Left ventricle myocardium superior (tissue), 1 donor: ENCODE measurements at regions not wholly inside any gene's neighbourhood (a gene's known extent, or its start where the extent isn't known, plus 50 kb on each side); places are given as distances from the start of the nearest gene placed in this dataset.
A peak's percentile ranks its signal among the peaks of the same experiment; 100 is the strongest.
"Not testable (repeated sequence)": the region's sequence is repeated elsewhere in the genome, so short reads cannot be mapped to it uniquely, and the experiment has no call there.

Experiments
- ATAC-seq: fragments of 200-7000 bp; cut with Tn5 transposase; one replicate; pipeline ENCODE4 v1.9.1; 2020; ENCODE audit warnings: mild to moderate bottlenecking, moderate library complexity
- DNase-seq: peaks from one replicate; pipeline ENCODE4 v3.0.0-alpha.2; 2020
- intact Hi-C: fragments of 100-400 bp; cut with micrococcal nuclease; formaldehyde crosslinking; loops from one replicate; pipeline ENCODE4 v1.11.0; 2022
- donor health status: DM: no; HTN: yes; CAD: no; lungs with severe emphysema.

GRCh38 chr6:133778414-133779130, 110.3 kb upstream of the TCF21 start:
- DNase-seq, result no peak
- intact Hi-C loops, result no loop called here
- peak; percentile 83 for ATAC-seq

- intact Hi-C loops, result no loop called here
- ATAC-seq (no peak), DNase-seq (no peak)
Measured at GRCh38 chr6:133779916-133780695, 108.8 kb upstream of the TCF21 start.

GRCh38 chr6:133786016-133786415, 102.9 kb upstream of the TCF21 start:
- DNase-seq (no peak), ATAC-seq (no peak)
- intact Hi-C loops, result no loop called here

- ATAC-seq (no peak), DNase-seq (no peak)
- intact Hi-C loops, result no loop called here
Measured at GRCh38 chr6:133787122-133787521, 101.8 kb upstream of the TCF21 start.

GRCh38 chr6:133787859-133788505, 100.9 kb upstream of the TCF21 start:
- intact Hi-C loops, result no loop called here
- ATAC-seq, result no peak
- DNase-seq, result no peak

- DNase-seq, result no peak
- intact Hi-C loops, result no loop called here
- ATAC-seq, result no peak
Measured at GRCh38 chr6:133788556-133788955, 100.4 kb upstream of the TCF21 start.

- ATAC-seq, intact Hi-C loops, DNase-seq: not testable (repeated sequence)
Measured at GRCh38 chr6:133789449-133789848, 99.5 kb upstream of the TCF21 start.

GRCh38 chr6:133790756-133791155, 98.2 kb upstream of the TCF21 start:
- ATAC-seq, DNase-seq, intact Hi-C loops: not testable (repeated sequence)

GRCh38 chr6:133795051-133795450, 93.9 kb upstream of the TCF21 start:
- intact Hi-C loops, DNase-seq, ATAC-seq: not testable (repeated sequence)

GRCh38 chr6:133796235-133796634, 92.7 kb upstream of the TCF21 start:
- no peak for ATAC-seq
- intact Hi-C loops, result no loop called here
- DNase-seq, result no peak

GRCh38 chr6:133799043-133799442, 89.9 kb upstream of the TCF21 start:
- no peak for DNase-seq
- intact Hi-C loops, result no loop called here

GRCh38 chr6:133802861-133803260, 86.1 kb upstream of the TCF21 start:
- DNase-seq, result no peak
- intact Hi-C loops, result no loop called here
- no peak for ATAC-seq

More at GRCh38 chr6:133799043-133799442, 89.9 kb upstream of the TCF21 start:
- no peak for ATAC-seq

GRCh38 chr6:133804265-133804664, 84.6 kb upstream of the TCF21 start:
- ATAC-seq (peak; percentile 94), DNase-seq (no peak)
- intact Hi-C loops, result no loop called here

GRCh38 chr6:133805876-133806275, 83.0 kb upstream of the TCF21 start:
- DNase-seq, result no peak
- intact Hi-C loops, result no loop called here

GRCh38 chr6:133806382-133807140, 82.4 kb upstream of the TCF21 start:
- intact Hi-C loops, result no loop called here
- DNase-seq (no peak), ATAC-seq (peak; percentile 51)

More at GRCh38 chr6:133805876-133806275, 83.0 kb upstream of the TCF21 start:
- ATAC-seq, result peak; percentile 21

GRCh38 chr6:133807501-133807900, 81.4 kb upstream of the TCF21 start:
- no peak for ATAC-seq
- intact Hi-C loops, result no loop called here
- no peak for DNase-seq

- no peak for ATAC-seq
- DNase-seq, result no peak
- intact Hi-C loops, result no loop called here
Measured at GRCh38 chr6:133809406-133809805, 79.5 kb upstream of the TCF21 start.

GRCh38 chr6:133811557-133811956, 77.4 kb upstream of the TCF21 start:
- no peak for DNase-seq
- intact Hi-C loops, result no loop called here
- no peak for ATAC-seq

- intact Hi-C loops, ATAC-seq, DNase-seq: not testable (repeated sequence)
Measured at GRCh38 chr6:133812446-133812845, 76.5 kb upstream of the TCF21 start.
